Effector memory CD8-positive, alpha-beta T cell (primary cell): ENCODE measurements at regions not wholly inside any gene's neighbourhood (a gene's known extent, or its start where the extent isn't known, plus 50 kb on each side); places are given as distances from the start of the nearest gene placed in this dataset.

Source experiments
- ATAC-seq: fragments of 150-1000 bp; cut with Tn5 transposase; replicated peaks from 2 replicates; pipeline ENCODE4 v1.10.0; 2021; ENCODE audit warnings: mild to moderate bottlenecking, moderate library complexity
- DNase-seq, 3 experiments: peaks; one replicate each; pipeline ENCODE4 v3.0.0; 2021
- H3K27ac Mint-ChIP-seq, 2 donors: one replicate each; pipeline ENCODE4 v1.8.0; 2022; ENCODE audit warnings: mild to moderate bottlenecking in 2 of 2, mixed read lengths in 2 of 2, moderate library complexity in 2 of 2
- H3K27me3 Mint-ChIP-seq, 2 donors: one replicate each; pipeline ENCODE4 v1.8.0; 2022; ENCODE audit warnings: mixed read lengths in 2 of 2
- H3K36me3 Mint-ChIP-seq: one replicate; pipeline ENCODE4 v1.8.0; 2022; ENCODE audit warnings: mild to moderate bottlenecking, moderate library complexity, mixed read lengths; ENCODE audit not compliant: insufficient read depth
- H3K4me1 Mint-ChIP-seq, 2 donors: one replicate each; pipeline ENCODE4 v1.8.0; 2022; ENCODE audit warnings: low read depth in 2 of 2, mixed read lengths in 2 of 2
- H3K4me3 Mint-ChIP-seq, 2 donors: one replicate each; pipeline ENCODE4 v1.8.0; 2022; ENCODE audit warnings: mild to moderate bottlenecking in 2 of 2, mixed read lengths in 2 of 2, moderate library complexity in 2 of 2
- H3K9me3 Mint-ChIP-seq, 2 donors: one replicate each; pipeline ENCODE4 v1.8.0; 2022; ENCODE audit warnings: mixed read lengths in 2 of 2

DNA sequence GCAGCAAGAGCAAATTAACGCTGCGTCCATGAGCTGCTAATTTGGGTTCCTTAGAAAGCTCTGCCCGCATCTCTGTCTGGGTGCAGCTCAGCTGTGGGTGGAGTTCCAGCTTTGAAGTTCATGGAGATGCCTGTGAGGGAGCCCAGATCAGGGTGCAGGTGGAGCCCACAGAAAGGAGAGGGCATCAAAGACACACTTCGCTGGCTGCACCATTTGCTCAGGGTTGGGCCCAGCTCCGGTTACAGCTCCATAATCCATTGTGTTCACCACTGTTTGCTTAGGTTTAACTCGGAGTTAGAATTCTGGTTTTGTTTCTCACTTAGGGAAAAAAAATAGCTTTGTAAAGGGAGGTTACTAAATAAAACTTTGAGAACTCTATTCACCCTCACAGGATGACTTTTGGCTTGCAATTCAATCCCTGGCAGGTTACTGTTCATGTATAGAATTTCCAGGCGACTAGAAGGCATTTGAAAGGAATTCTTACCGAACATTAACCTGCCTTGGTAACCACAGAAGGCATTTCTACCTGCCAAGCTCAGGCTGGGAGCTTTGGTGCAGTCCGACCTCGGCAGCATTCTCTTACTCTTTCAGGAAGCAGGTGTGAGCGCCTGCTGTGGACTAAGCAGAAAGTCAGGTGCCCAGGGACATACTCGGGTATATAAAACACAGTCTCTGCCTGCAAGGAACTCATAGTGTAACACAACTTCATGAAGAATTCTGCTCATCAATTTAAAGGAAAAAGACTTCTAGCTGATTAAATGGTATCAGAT, 179.5 kb upstream of the RNF32 start:
- no peak for DNase-seq
- Mint-ChIP-seq H3K27me3 (peaks cover 23 to 72% of the 10 kb centered on the region in 2 donors), H3K4me3 (no peak overlapping the region), H3K4me1 (no peaks in the 10 kb centered on the region), H3K9me3 (no peaks in the 10 kb centered on the region), H3K36me3 (no peaks in the 10 kb centered on the region), H3K27ac (no peak overlapping the region)
- ATAC-seq: no peak

DNA sequence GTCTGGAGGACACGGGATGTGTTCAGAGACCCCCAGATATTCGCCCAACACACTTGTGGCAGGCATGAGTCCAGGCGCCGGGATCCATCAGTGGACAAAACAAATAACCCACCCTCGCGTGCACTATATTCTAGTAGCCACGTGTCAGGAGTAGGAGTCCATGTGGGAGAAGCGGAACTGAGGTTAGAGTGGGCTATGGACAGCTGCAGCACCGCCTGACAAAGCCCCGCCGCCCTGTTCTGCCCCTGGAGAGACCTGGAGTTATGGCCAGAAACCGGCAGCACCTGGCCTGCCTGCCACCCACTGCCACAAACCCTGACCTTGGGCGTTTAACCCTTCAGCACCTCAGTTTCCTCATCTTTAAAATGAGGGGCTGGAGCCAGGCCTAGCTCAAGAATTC, 181.0 kb upstream of the RNF32 start:
- ATAC-seq: no peak
- Mint-ChIP-seq H3K4me3 (no peak overlapping the region), H3K27ac (no peak overlapping the region), H3K27me3 (peaks cover 25 to 66% of the 10 kb centered on the region in 2 donors), H3K9me3 (no peaks in the 10 kb centered on the region), H3K36me3 (no peaks in the 10 kb centered on the region), H3K4me1 (no peaks in the 10 kb centered on the region)
- no peak for DNase-seq

DNA sequence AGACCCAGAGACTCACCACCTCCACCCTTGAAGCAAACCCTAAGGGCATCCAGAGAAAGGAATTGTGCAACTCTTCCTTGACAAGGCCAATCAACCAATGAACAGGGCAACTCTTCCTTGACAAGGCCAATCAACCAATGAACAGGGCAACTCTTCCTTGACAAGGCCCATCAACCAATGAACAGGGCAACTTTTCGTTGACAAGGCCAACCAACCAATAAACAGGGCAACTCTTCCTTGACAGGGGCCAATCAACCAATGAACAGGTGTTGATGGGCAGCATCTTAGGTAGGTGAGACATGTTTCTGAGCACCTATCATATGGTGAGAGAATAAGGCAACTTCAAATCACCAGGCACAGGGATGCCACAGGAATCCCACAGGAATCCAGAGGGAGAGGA, 181.5 kb upstream of the RNF32 start:
- Mint-ChIP-seq H3K36me3 (no peaks in the 10 kb centered on the region), H3K27me3 (peaks cover 25 to 64% of the 10 kb centered on the region in 2 donors), H3K9me3 (no peaks in the 10 kb centered on the region), H3K4me1 (no peaks in the 10 kb centered on the region), H3K4me3 (no peak overlapping the region), H3K27ac (no peak overlapping the region)
- DNase-seq: no peak
- ATAC-seq: no peak

DNA sequence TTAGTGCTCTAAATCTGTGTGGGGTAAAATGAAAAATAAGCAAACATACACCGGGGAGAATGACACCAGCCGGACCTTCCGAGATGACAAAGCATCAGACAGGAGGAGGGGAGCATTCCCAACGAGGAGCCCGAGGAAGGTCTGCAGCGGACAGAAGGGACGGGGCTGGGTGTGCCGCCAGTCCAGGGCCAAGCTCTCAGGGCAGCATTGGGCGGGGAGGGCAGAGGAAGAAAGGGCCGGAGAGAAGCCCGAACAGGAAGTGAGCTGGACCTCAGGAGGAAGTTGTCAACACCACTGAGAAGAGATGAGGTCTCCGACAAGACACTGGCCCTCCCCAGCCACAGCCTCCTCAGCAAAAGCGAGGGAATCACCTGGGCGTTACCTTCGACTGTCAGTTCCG, 182.6 kb upstream of the RNF32 start:
- H3K4me3 Mint-ChIP-seq: no peak overlapping the region
- no peak for ATAC-seq
- H3K9me3 Mint-ChIP-seq: no peaks in the 10 kb centered on the region
- DNase-seq: no peak
- H3K4me1 Mint-ChIP-seq: no peaks in the 10 kb centered on the region
- no peaks in the 10 kb centered on the region for H3K36me3 Mint-ChIP-seq
- peaks cover 26 to 57% of the 10 kb centered on the region in 2 donors for H3K27me3 Mint-ChIP-seq
- no peak overlapping the region for H3K27ac Mint-ChIP-seq

DNA sequence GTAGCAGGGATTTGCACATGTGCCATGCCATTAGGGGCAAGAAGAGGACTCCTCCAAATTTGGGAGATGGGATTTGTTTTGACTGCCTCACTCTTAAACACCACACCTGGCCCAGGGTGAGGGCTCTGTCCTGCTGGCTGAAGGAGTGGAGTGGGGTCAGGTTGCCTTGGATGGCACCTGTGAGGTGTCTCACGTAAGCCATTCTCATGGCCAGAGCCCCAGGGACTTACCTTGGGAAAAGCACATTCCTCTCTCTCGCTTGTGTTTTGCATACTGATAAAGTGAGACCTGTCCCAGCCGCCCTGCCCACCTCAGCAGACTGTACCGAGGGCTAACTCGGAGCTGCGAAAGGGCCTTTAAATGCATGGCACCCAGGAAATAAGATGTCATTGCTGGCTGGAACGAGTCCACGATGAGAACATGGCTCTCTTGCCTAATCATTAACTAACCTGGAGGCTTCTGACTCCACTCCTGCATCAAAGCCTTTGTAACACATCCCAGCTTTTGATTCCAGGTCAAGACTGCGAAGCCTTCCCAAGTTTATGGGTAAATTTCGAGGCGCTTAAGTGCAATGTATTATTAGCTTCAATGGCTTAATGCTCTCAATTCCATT, 184.0 kb upstream of the RNF32 start:
- H3K27me3 Mint-ChIP-seq: peaks cover 36 to 63% of the 10 kb centered on the region in 2 donors
- no peak for ATAC-seq
- H3K36me3 Mint-ChIP-seq: no peaks in the 10 kb centered on the region

DNA sequence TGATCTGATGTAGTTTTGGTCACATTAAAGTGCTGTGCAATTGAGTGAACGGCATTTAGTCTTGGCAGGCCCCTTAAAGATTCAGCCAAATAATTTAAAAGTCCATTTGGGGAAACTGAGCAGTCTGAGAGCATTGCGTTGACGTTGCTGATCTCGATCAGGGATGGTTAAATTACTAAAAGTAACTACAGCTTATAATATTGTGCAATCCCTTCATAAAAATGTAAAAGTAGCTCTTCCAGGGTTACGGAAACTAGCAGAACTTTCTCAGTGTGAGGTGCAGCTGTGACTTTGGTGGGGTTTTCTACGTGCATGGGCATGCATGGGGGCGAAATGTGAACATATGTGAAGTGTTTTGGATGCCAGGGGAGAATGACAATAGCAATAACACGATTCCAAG, 184.5 kb upstream of the RNF32 start:
- H3K9me3 Mint-ChIP-seq: no peaks in the 10 kb centered on the region
- no peak overlapping the region for H3K4me3 Mint-ChIP-seq
- no peaks in the 10 kb centered on the region for H3K4me1 Mint-ChIP-seq
- DNase-seq: no peak
- H3K36me3 Mint-ChIP-seq: no peaks in the 10 kb centered on the region
- no peak overlapping the region for H3K27ac Mint-ChIP-seq
- no peak for ATAC-seq
- peaks cover 36 to 63% of the 10 kb centered on the region in 2 donors for H3K27me3 Mint-ChIP-seq

More for the DNA sequence above, 184.0 kb upstream of the RNF32 start:
- H3K27ac Mint-ChIP-seq: no peak overlapping the region
- H3K4me3 Mint-ChIP-seq: no peak overlapping the region
- no peaks in the 10 kb centered on the region for H3K4me1 Mint-ChIP-seq
- no peak for DNase-seq
- H3K9me3 Mint-ChIP-seq: no peaks in the 10 kb centered on the region

DNA sequence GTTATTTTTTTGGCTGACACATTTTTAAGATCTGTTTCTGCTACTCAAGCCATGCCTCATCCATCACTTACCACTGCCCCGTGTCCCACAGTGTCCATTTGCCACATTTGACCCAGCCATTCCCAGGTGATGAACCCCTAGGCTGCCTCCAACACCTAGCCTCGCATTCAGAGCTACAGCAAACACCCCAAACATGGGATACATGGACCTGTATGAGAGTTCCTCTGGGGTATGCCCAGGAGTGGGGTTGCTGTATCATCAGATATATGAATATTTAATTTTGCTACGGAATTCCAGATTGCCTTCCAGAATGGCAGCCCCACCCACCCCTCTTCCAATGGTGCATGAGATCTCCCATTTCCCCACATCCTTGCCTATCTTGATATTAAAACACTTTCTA, 190.1 kb upstream of the RNF32 start:
- H3K4me1 Mint-ChIP-seq: no peaks in the 10 kb centered on the region
- no peak for ATAC-seq

DNA sequence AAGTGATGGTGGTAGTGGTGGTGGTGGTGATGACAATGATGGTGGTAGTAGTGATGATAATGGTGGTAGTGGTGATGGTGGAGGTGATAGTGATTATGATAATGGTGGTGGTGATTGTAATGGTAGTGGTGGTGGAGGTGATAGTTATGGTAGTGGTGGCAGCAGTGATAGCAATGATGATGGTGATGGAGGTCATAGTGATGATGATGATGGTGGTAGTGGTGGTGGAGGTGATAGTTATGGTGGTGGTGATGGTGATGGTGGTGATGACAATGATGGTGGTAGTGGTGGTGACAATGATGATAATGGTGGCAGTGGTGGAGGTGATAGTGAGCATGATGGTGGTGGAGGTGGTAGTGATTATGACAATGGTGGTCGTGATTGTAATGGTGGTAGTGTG, 191.7 kb upstream of the RNF32 start:
- no peaks in the 10 kb centered on the region for H3K9me3 Mint-ChIP-seq
- H3K4me1 Mint-ChIP-seq: no peaks in the 10 kb centered on the region
- ATAC-seq: no peak
- no peaks in the 10 kb centered on the region for H3K36me3 Mint-ChIP-seq
- DNase-seq: no peak
- H3K27ac Mint-ChIP-seq: no peak overlapping the region
- H3K27me3 Mint-ChIP-seq: peaks cover 11 to 21% of the 10 kb centered on the region in 2 donors
- no peak overlapping the region for H3K4me3 Mint-ChIP-seq

More for the DNA sequence above, 190.1 kb upstream of the RNF32 start:
- no peak overlapping the region for H3K4me3 Mint-ChIP-seq
- no peak overlapping the region for H3K27ac Mint-ChIP-seq
- DNase-seq: no peak
- H3K27me3 Mint-ChIP-seq: peaks cover 11 to 27% of the 10 kb centered on the region in 2 donors
- no peaks in the 10 kb centered on the region for H3K9me3 Mint-ChIP-seq
- no peaks in the 10 kb centered on the region for H3K36me3 Mint-ChIP-seq

DNA sequence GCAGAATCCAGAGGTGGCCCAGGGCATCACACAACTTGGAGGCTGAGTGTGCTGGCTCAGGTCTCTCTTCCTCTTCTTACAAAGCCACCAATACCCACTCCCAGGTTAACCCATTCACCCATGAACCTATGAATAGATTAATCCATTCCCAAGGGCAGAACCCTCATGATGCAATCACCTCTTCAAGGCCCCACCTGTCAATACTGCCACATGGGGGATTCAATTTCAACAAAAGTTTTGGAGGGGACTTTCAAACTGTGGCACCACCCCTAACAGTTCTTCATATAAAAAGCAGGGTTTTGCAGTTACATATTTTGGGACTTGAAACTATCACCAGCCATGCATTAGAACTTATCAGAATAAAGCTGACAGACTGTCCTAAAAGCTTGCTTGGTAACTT, 193.6 kb upstream of the RNF32 start:
- H3K27ac Mint-ChIP-seq: no peak overlapping the region
- DNase-seq: no peak
- no peaks in the 10 kb centered on the region for H3K4me1 Mint-ChIP-seq
- H3K36me3 Mint-ChIP-seq: no peaks in the 10 kb centered on the region
- H3K9me3 Mint-ChIP-seq: no peaks in the 10 kb centered on the region
- peaks cover 0 to 19% of the 10 kb centered on the region in 2 donors for H3K27me3 Mint-ChIP-seq
- ATAC-seq: no peak
- H3K4me3 Mint-ChIP-seq: no peak overlapping the region

DNA sequence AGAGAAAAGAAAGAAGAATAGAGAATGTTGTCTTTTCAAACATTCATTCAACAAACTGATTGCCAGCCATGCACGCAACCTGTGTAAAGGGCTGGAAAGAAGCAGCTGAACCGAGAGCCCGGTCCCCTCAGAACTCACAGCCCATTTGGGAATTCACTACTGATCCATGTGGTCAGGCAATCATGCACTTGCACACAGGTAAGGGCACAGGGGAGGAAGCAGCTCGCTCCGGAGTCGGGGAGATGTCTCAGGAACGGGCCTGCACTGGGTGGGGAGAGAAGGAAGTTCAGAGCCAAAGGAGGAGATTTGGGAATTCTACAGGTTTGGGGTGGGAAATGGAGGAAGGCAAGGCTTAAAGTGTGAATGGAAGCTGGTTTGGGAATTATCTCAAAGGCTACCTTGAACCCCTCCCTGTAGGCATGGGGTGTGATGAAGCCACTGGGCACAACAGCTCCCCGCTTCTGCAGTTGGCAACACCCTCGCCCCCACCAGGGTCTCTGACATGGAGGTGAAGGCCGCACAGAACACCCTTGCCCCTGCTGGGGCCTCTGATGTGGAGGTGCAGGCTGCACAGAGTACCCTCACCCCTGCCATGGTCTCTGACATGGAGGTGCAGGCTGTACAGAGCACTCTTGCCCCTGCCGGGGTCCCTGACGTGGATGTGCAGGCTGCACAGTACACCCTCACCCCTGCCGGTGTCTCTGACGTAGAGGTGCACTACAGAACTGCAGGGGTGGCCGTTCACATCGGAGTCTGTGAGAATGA, 194.4 kb upstream of the RNF32 start:
- ATAC-seq: no peak
- Mint-ChIP-seq H3K36me3 (no peaks in the 10 kb centered on the region), H3K4me1 (no peaks in the 10 kb centered on the region), H3K4me3 (no peak overlapping the region), H3K9me3 (no peaks in the 10 kb centered on the region), H3K27me3 (peaks cover 0 to 23% of the 10 kb centered on the region in 2 donors), H3K27ac (no peak overlapping the region)
- DNase-seq: no peak

DNA sequence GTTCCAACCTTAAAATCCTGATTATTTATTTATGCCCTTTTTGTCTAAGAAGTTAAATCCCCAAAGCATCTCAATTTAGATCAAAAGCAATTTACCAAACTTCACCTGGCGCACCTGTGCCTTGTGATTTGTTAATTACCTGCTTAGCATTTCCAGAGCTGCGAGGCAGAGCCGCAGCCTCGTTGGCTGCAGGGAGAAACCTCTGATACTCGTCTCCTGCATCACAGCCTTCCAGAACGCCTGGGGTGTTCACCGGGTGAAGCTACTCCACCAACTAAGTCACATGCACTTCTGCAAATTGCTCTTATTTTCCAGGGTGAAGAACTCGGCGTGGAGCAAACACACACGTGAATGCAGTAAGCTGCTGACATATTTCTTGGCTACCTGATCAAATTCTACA, 198.1 kb upstream of the RNF32 start:
- H3K4me1 Mint-ChIP-seq: no peaks in the 10 kb centered on the region
- H3K27ac Mint-ChIP-seq: no peak overlapping the region
- no peak for DNase-seq
- no peaks in the 10 kb centered on the region for H3K36me3 Mint-ChIP-seq
- no peaks in the 10 kb centered on the region for H3K9me3 Mint-ChIP-seq
- no peak for ATAC-seq
- H3K4me3 Mint-ChIP-seq: no peak overlapping the region
- peaks cover 0 to 33% of the 10 kb centered on the region in 2 donors for H3K27me3 Mint-ChIP-seq

DNA sequence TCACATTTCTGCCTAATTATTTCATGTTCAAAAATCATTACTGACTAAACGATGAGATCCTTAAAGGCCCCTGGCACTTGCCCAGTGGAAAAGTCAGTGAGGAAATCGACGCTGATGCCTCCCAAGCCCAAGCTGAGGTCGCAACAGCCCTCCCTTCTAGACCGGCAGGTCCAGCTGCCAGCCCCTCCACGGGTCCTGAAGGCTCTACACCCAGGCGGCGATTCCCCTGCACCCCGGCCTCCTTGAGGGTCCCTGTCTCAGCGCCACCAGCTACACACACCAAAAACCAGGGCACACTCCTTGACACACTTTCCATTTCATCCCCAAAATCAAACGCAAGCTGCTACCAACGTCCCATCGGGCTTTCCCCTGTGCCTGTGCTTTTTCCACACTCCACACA, 200.1 kb upstream of the RNF32 start:
- no peaks in the 10 kb centered on the region for H3K36me3 Mint-ChIP-seq
- ATAC-seq (no peak), DNase-seq (no peak)
- H3K9me3 Mint-ChIP-seq: no peaks in the 10 kb centered on the region
- H3K27me3 Mint-ChIP-seq: peaks cover 0 to 24% of the 10 kb centered on the region in 2 donors
- no peaks in the 10 kb centered on the region for H3K4me1 Mint-ChIP-seq
- H3K4me3 Mint-ChIP-seq: no peak overlapping the region
- no peak overlapping the region for H3K27ac Mint-ChIP-seq

DNA sequence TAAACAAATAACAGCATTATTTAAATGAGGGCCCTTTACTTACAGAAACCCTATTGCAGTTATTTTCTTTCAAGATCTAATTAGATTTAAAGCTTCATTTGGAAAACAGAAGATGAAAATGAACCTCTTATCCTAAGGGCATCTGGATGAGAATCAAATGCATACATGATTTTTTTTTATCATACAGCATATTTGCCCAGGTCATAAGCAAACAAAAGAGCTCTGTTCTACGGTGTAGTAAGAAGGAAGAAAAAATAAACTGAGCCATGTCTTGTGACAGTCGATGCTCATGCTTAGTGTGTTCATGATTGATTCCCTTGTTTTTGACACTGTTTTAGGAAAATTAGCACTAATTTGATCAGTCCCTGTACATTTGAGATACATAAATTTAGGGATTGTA, 202.6 kb upstream of the RNF32 start:
- H3K36me3 Mint-ChIP-seq: no peaks in the 10 kb centered on the region
- DNase-seq: no peak
- H3K4me3 Mint-ChIP-seq: no peak overlapping the region
- no peak overlapping the region for H3K27ac Mint-ChIP-seq
- peaks cover 12 to 45% of the 10 kb centered on the region in 2 donors for H3K27me3 Mint-ChIP-seq
- H3K4me1 Mint-ChIP-seq: no peaks in the 10 kb centered on the region
- ATAC-seq: no peak
- H3K9me3 Mint-ChIP-seq: no peaks in the 10 kb centered on the region
